ENCODE measurements at regions not wholly inside any gene's neighbourhood (a gene's known extent, or its start where the extent isn't known, plus 50 kb on each side); places are given as distances from the start of the nearest gene placed in this dataset.
A peak's percentile ranks its signal among the peaks of the same experiment; 100 is the strongest.

- Histone ChIP-seq H3K23ac (ENCODE audit: low read length) (no peak overlapping the region), H3K18ac (ENCODE audit: low read length) (no peak overlapping the region), H2BK120ac (ENCODE audit: insufficient read depth, low read length, poor library complexity) (no peak overlapping the region), H3K14ac (ENCODE audit: low read length) (peak overlapping the region; percentile 29), H3K36me3 (ENCODE audit: control insufficient read depth in 1 of 2, insufficient read depth in 2 of 2, low read length in 2 of 2) (no peaks in the 10 kb centered on the region), H2AK5ac (ENCODE audit: low read length) (peak overlapping the region; percentile 26), H3K4me1 (ENCODE audit: control insufficient read depth in 1 of 2, insufficient read depth in 2 of 2, low read length in 2 of 2) (peaks cover 16 to 19% of the 10 kb centered on the region in 2 experiments), H3K4me2 (ENCODE audit: low read length) (no peak overlapping the region), H4K91ac (ENCODE audit: low read depth, low read length) (peak overlapping the region; percentile 30), H2AFZ (ENCODE audit: insufficient read depth, low read length, poor library complexity) (no peak overlapping the region), H3K27ac (ENCODE audit: low read depth, low read length) (no peak overlapping the region), H4K8ac (ENCODE audit: low read depth, low read length) (no peak overlapping the region), H3K79me1 (ENCODE audit: low read length) (peaks cover 25% of the 10 kb centered on the region), H3K4ac (ENCODE audit: low read depth, low read length) (no peak overlapping the region), H2BK5ac (ENCODE audit: low read depth, low read length, poor library complexity) (no peak overlapping the region), H3K79me2 (ENCODE audit: control insufficient read depth, insufficient read depth, low read length, poor library complexity) (peaks cover 4% of the 10 kb centered on the region), H3K27me3 (ENCODE audit: insufficient read depth, low read length) (no peaks in the 10 kb centered on the region), H4K12ac (ENCODE audit: low read depth, low read length) (no peak overlapping the region), H3K9ac (ENCODE audit: low read length) (no peak overlapping the region), H3K4me3 (ENCODE audit: low read depth, low read length) (no peak overlapping the region), H2BK12ac (ENCODE audit: low read length) (peak overlapping the region; percentile 39), H3K9me3 (ENCODE audit: insufficient read depth, low read depth, low read length) (peaks cover 10% of the 10 kb centered on the region)
- WGBS (ENCODE audit: extremely low coverage, insufficient coverage, insufficient read length): no CpG with 5 or more reads among the region's 18 CpGs
- no peak for DNase-seq
Observed at GRCh38 chr9:129356871-129357772, 179.1 kb upstream of the IER5L start.

- no peaks in the 10 kb centered on the region for H3K27me3 ChIP-seq (ENCODE audit: insufficient read depth, low read length)
- H3K4me3 ChIP-seq (ENCODE audit: low read depth, low read length): no peak overlapping the region
- H2AFZ ChIP-seq (ENCODE audit: insufficient read depth, low read length, poor library complexity): no peak overlapping the region
- no peak overlapping the region for H2BK120ac ChIP-seq (ENCODE audit: insufficient read depth, low read length, poor library complexity)
- no peak overlapping the region for H4K12ac ChIP-seq (ENCODE audit: low read depth, low read length)
- H3K79me1 ChIP-seq (ENCODE audit: low read length): peaks cover 23% of the 10 kb centered on the region
- no peak overlapping the region for H2AK5ac ChIP-seq (ENCODE audit: low read length)
- WGBS (ENCODE audit: extremely low coverage, insufficient coverage, insufficient read length): no CpG with 5 or more reads among the region's 5 CpGs
- no peak overlapping the region for H2BK5ac ChIP-seq (ENCODE audit: low read depth, low read length, poor library complexity)
- no peak overlapping the region for H3K14ac ChIP-seq (ENCODE audit: low read length)
- no peak overlapping the region for H3K23ac ChIP-seq (ENCODE audit: low read length)
- no peak overlapping the region for H4K8ac ChIP-seq (ENCODE audit: low read depth, low read length)
- peaks cover 7% of the 10 kb centered on the region for H3K9me3 ChIP-seq (ENCODE audit: insufficient read depth, low read depth, low read length)
- H3K4me1 ChIP-seq (ENCODE audit: control insufficient read depth in 1 of 2, insufficient read depth in 2 of 2, low read length in 2 of 2): peaks cover 12 to 15% of the 10 kb centered on the region in 2 experiments
- no peak overlapping the region for H3K4ac ChIP-seq (ENCODE audit: low read depth, low read length)
- H3K36me3 ChIP-seq (ENCODE audit: control insufficient read depth in 1 of 2, insufficient read depth in 2 of 2, low read length in 2 of 2): no peaks in the 10 kb centered on the region
- H2BK12ac ChIP-seq (ENCODE audit: low read length): no peak overlapping the region
- H3K79me2 ChIP-seq (ENCODE audit: control insufficient read depth, insufficient read depth, low read length, poor library complexity): peaks cover 7% of the 10 kb centered on the region
- H3K4me2 ChIP-seq (ENCODE audit: low read length): no peak overlapping the region
- H3K27ac ChIP-seq (ENCODE audit: low read depth, low read length): no peak overlapping the region
- DNase-seq: no peak
- H4K91ac ChIP-seq (ENCODE audit: low read depth, low read length): no peak overlapping the region
- H3K9ac ChIP-seq (ENCODE audit: low read length): no peak overlapping the region
- no peak overlapping the region for H3K18ac ChIP-seq (ENCODE audit: low read length)
Observed at GRCh38 chr9:129355631-129356030, 177.6 kb upstream of the IER5L start.

- Histone ChIP-seq H3K14ac (ENCODE audit: low read length) (peak overlapping the region; percentile 7), H3K4me3 (ENCODE audit: low read depth, low read length) (no peak overlapping the region), H3K4ac (ENCODE audit: low read depth, low read length) (peak overlapping the region; percentile 4), H3K9me3 (ENCODE audit: insufficient read depth, low read depth, low read length) (peaks cover 7% of the 10 kb centered on the region), H2AK5ac (ENCODE audit: low read length) (peak overlapping the region; percentile 5), H2BK5ac (ENCODE audit: low read depth, low read length, poor library complexity) (no peak overlapping the region), H4K12ac (ENCODE audit: low read depth, low read length) (no peak overlapping the region), H3K23ac (ENCODE audit: low read length) (no peak overlapping the region), H3K18ac (ENCODE audit: low read length) (peak overlapping the region; percentile 42), H3K9ac (ENCODE audit: low read length) (no peak overlapping the region), H4K8ac (ENCODE audit: low read depth, low read length) (peak overlapping the region; percentile 23), H3K4me1 (ENCODE audit: control insufficient read depth in 1 of 2, insufficient read depth in 2 of 2, low read length in 2 of 2) (peaks cover 9 to 13% of the 10 kb centered on the region in 2 experiments), H3K4me2 (ENCODE audit: low read length) (no peak overlapping the region), H3K27ac (ENCODE audit: low read depth, low read length) (no peak overlapping the region), H3K79me2 (ENCODE audit: control insufficient read depth, insufficient read depth, low read length, poor library complexity) (peaks cover 7% of the 10 kb centered on the region), H3K27me3 (ENCODE audit: insufficient read depth, low read length) (no peaks in the 10 kb centered on the region), H4K91ac (ENCODE audit: low read depth, low read length) (peak overlapping the region; percentile 40), H2BK12ac (ENCODE audit: low read length) (peak overlapping the region; percentile 73), H2AFZ (ENCODE audit: insufficient read depth, low read length, poor library complexity) (no peak overlapping the region), H3K79me1 (ENCODE audit: low read length) (peaks cover 19% of the 10 kb centered on the region), H2BK120ac (ENCODE audit: insufficient read depth, low read length, poor library complexity) (peak overlapping the region; percentile 14), H3K36me3 (ENCODE audit: control insufficient read depth in 1 of 2, insufficient read depth in 2 of 2, low read length in 2 of 2) (no peaks in the 10 kb centered on the region)
- WGBS (ENCODE audit: extremely low coverage, insufficient coverage, insufficient read length): no CpG with 5 or more reads among the region's 7 CpGs
- DNase-seq: no peak
Observed at GRCh38 chr9:129354498-129354897, 176.4 kb upstream of the IER5L start.

GRCh38 chr9:129353697-129354336, 175.8 kb upstream of the IER5L start:
- Histone ChIP-seq H3K4me2 (ENCODE audit: low read length) (no peak overlapping the region), H3K18ac (ENCODE audit: low read length) (peak overlapping the region; percentile 42), H2BK12ac (ENCODE audit: low read length) (peak overlapping the region; percentile 73), H3K23ac (ENCODE audit: low read length) (no peak overlapping the region), H3K79me1 (ENCODE audit: low read length) (peaks cover 19% of the 10 kb centered on the region), H3K36me3 (ENCODE audit: control insufficient read depth in 1 of 2, insufficient read depth in 2 of 2, low read length in 2 of 2) (no peaks in the 10 kb centered on the region), H3K4me1 (ENCODE audit: control insufficient read depth in 1 of 2, insufficient read depth in 2 of 2, low read length in 2 of 2) (peaks cover 9 to 13% of the 10 kb centered on the region in 2 experiments), H2BK5ac (ENCODE audit: low read depth, low read length, poor library complexity) (peak overlapping the region; percentile 16), H3K27me3 (ENCODE audit: insufficient read depth, low read length) (no peaks in the 10 kb centered on the region), H4K8ac (ENCODE audit: low read depth, low read length) (peak overlapping the region; percentile 3), H4K12ac (ENCODE audit: low read depth, low read length) (no peak overlapping the region), H3K27ac (ENCODE audit: low read depth, low read length) (no peak overlapping the region), H3K14ac (ENCODE audit: low read length) (peak overlapping the region; percentile 7), H2AK5ac (ENCODE audit: low read length) (peak overlapping the region; percentile 8), H3K4ac (ENCODE audit: low read depth, low read length) (peak overlapping the region; percentile 4), H3K4me3 (ENCODE audit: low read depth, low read length) (no peak overlapping the region), H3K9me3 (ENCODE audit: insufficient read depth, low read depth, low read length) (peaks cover 7% of the 10 kb centered on the region), H2AFZ (ENCODE audit: insufficient read depth, low read length, poor library complexity) (no peak overlapping the region), H4K91ac (ENCODE audit: low read depth, low read length) (peak overlapping the region; percentile 93), H2BK120ac (ENCODE audit: insufficient read depth, low read length, poor library complexity) (peak overlapping the region; percentile 61), H3K79me2 (ENCODE audit: control insufficient read depth, insufficient read depth, low read length, poor library complexity) (peaks cover 7% of the 10 kb centered on the region), H3K9ac (ENCODE audit: low read length) (no peak overlapping the region)
- DNase-seq: no peak
- no CpG with 5 or more reads among the region's 12 CpGs for WGBS (ENCODE audit: extremely low coverage, insufficient coverage, insufficient read length)
